NB4 (cell line): ENCODE measurements at regions not wholly inside any gene's neighbourhood (a gene's known extent, or its start where the extent isn't known, plus 50 kb on each side); places are given as distances from the start of the nearest gene placed in this dataset.

ENCODE experiments used
- DNase-seq: peaks from one replicate; pipeline ENCODE4 v3.0.0; 2010; ENCODE audit warnings: low read depth
- H3K4me3 ChIP-seq: one replicate; pipeline ENCODE4 v1.5.1; 2011; ENCODE audit warnings: mild to moderate bottlenecking, low read depth, low read length, moderate library complexity
- CTCF ChIP-seq: IDR thresholded peaks from one replicate; pipeline ENCODE4 v1.5.1; 2012; ENCODE audit warnings: low read depth, low read length
- MAX ChIP-seq: IDR thresholded peaks from 2 replicates; pipeline ENCODE4 v1.6.1; 2011; ENCODE audit warnings: low read depth, low read length
- MYC ChIP-seq: IDR thresholded peaks from 2 replicates; pipeline ENCODE4 v1.6.1; 2011; ENCODE audit warnings: low read depth, low read length
- POLR2A ChIP-seq: IDR thresholded peaks from 2 replicates; pipeline ENCODE4 v1.6.1; 2011; ENCODE audit warnings: mild to moderate bottlenecking; ENCODE audit not compliant: insufficient read length; ENCODE audit errors: extremely low read depth

GRCh38 chr7:68813551-68814080 is 784.7 kb upstream of the AUTS2 start:
- DNase-seq, result no peak
- no peak overlapping the region for H3K4me3 ChIP-seq
- no peak for TF ChIP-seq CTCF
- no peak for TF ChIP-seq MAX
- no peak for TF ChIP-seq MYC
- TF ChIP-seq POLR2A, result no peak

GRCh38 chr7:68816491-68816890 is 781.8 kb upstream of the AUTS2 start:
- H3K4me3 ChIP-seq, result no peak overlapping the region
- no peak for DNase-seq
- no peak for TF ChIP-seq CTCF
- TF ChIP-seq MAX, result no peak
- no peak for TF ChIP-seq MYC
- no peak for TF ChIP-seq POLR2A

- H3K4me3 ChIP-seq, result no peak overlapping the region
- DNase-seq, result no peak
- TF ChIP-seq MAX (no peak), CTCF (no peak), MYC (no peak)
Observed at GRCh38 chr7:68820321-68820720, 778.0 kb upstream of the AUTS2 start.

GRCh38 chr7:68821846-68822245 is 776.4 kb upstream of the AUTS2 start:
- TF ChIP-seq MAX, result no peak
- DNase-seq, result no peak

GRCh38 chr7:68823996-68824780 is 774.1 kb upstream of the AUTS2 start:
- H3K4me3 ChIP-seq, result no peak overlapping the region
- DNase-seq, result no peak
- TF ChIP-seq POLR2A (no peak), MAX (no peak), MYC (no peak), CTCF (no peak)

More at GRCh38 chr7:68821846-68822245, 776.4 kb upstream of the AUTS2 start:
- no peak overlapping the region for H3K4me3 ChIP-seq

GRCh38 chr7:68828575-68828974 is 769.7 kb upstream of the AUTS2 start:
- DNase-seq, result no peak
- H3K4me3 ChIP-seq, result no peak overlapping the region
- no peak for TF ChIP-seq CTCF
- TF ChIP-seq MAX, result no peak
- no peak for TF ChIP-seq MYC
- TF ChIP-seq POLR2A, result no peak
